HUES6 (cell line): ENCODE measurements at regions not wholly inside any gene's neighbourhood (a gene's known extent, or its start where the extent isn't known, plus 50 kb on each side); places are given as distances from the start of the nearest gene placed in this dataset.

Experiments used
- H3K27ac ChIP-seq: 2 replicates; pipeline ENCODE4 v1.7.0; 2013; ENCODE audit warnings: low read depth, mild to moderate bottlenecking, low read length, inconsistent platforms
- H3K27me3 ChIP-seq: 2 replicates; pipeline ENCODE4 v1.6.1; 2013; ENCODE audit warnings: low read length; ENCODE audit not compliant: control insufficient read depth, insufficient read depth
- H3K36me3 ChIP-seq: 2 replicates; pipeline ENCODE4 v1.6.1; 2013; ENCODE audit warnings: low read length; ENCODE audit not compliant: control insufficient read depth, insufficient read depth
- H3K4me1 ChIP-seq: 2 replicates; pipeline ENCODE4 v1.6.1; 2013; ENCODE audit warnings: low read length; ENCODE audit not compliant: control insufficient read depth, insufficient read depth
- H3K4me3 ChIP-seq: 2 replicates; pipeline ENCODE4 v1.5.1; 2013; ENCODE audit warnings: low read depth, low read length
- H3K9ac ChIP-seq: one replicate; pipeline ENCODE4 v1.6.1; 2013; ENCODE audit warnings: mild to moderate bottlenecking, low read length
- H3K9me3 ChIP-seq: 2 replicates; pipeline ENCODE4 v1.6.1; 2013; ENCODE audit warnings: low read depth, low read length; ENCODE audit not compliant: control insufficient read depth, insufficient read depth

DNA sequence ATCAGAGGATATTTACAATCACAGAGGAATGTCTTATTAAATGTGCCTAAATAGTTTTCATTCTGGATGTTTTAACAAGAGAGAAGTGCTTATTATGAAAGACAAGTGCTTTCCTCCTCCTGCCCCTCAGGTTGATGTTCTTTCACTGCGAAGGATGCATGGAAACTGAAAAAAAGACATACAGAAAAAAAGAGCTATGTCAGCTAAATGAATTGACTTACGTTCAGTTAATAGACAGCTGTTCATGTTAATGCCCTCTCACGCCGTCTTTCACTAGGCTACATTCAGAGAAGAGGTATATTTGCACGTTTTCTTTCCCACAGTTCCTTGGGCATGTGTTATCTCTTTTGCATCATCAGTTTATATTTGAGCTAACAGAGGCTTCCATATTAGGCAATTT is 821.8 kb upstream of the PCDH9 start:
- H3K9me3 ChIP-seq: peaks cover 11% of the 10 kb centered on the region
- H3K27ac ChIP-seq: no peak overlapping the region
- H3K36me3 ChIP-seq: no peaks in the 10 kb centered on the region
- no peak overlapping the region for H3K9ac ChIP-seq
- no peaks in the 10 kb centered on the region for H3K27me3 ChIP-seq
- no peaks in the 10 kb centered on the region for H3K4me1 ChIP-seq
- H3K4me3 ChIP-seq: no peak overlapping the region

DNA sequence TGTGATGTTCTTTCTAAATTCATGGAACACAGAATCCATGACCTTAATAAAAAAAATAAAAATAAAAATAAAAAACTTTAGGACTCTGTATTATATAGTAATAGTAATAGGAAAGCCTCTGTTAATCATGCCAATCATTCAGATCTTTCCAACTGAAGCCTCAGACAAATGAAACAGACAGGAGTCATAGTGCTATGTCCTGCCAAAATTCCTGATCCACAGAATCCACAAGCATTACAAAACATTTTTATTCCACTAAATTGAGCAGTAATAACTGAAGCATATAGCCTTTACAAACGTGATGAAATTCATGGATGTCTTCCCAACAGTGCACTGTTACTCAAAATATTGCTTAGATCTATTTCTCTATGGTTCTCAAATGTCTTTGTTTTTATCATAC is 820.6 kb upstream of the PCDH9 start:
- H3K4me1 ChIP-seq: no peaks in the 10 kb centered on the region
- no peak overlapping the region for H3K27ac ChIP-seq
- no peaks in the 10 kb centered on the region for H3K36me3 ChIP-seq
- no peaks in the 10 kb centered on the region for H3K9me3 ChIP-seq
- H3K4me3 ChIP-seq: no peak overlapping the region
- H3K27me3 ChIP-seq: no peaks in the 10 kb centered on the region
- no peak overlapping the region for H3K9ac ChIP-seq

DNA sequence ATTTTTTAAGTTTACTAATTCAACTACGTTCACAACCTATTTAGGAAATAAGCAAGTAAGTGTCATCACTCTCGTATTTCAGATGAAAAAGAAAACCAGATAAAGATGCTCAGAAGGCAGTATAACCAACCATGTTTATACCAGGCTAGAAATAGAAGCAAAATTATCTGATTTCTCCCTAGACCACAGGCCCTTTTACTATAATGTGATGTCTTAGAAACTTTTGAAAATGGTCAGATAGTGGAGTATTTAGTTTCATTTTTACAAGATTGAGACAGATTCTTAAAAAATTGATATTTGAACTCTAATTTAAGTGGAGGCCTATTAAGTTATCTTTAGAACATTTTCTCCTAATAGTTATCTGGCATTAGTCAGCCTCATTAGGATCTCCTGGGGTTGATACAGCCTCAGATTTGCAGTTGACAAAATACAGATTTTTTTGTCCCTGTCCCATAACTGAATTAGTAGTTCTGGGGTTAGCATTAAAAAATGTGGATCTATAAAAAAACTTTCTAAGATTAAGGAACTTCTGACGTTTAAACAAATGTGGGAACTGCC is 818.7 kb upstream of the PCDH9 start:
- Histone ChIP-seq H3K4me3 (no peak overlapping the region), H3K27ac (no peak overlapping the region), H3K27me3 (no peaks in the 10 kb centered on the region), H3K4me1 (no peaks in the 10 kb centered on the region), H3K36me3 (no peaks in the 10 kb centered on the region), H3K9ac (no peak overlapping the region), H3K9me3 (no peaks in the 10 kb centered on the region)

DNA sequence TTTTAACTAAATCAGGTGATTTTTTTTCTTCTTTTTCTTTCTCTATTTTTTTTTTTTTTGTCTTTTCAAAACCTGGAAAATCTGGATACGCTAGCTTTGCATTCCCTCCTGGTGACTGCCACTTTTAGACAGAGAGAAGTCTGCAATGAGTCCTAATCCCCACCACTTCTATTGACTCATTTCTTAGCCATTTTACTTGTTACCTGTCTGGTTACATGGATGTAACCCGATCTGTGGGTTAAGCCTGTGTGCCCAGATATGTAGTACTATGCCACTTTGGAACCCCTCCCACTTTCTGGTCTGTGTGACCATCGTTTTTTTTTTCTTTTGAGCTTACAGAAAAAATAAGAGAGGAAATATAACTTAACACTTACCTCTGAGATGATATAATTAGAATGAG is 817.8 kb upstream of the PCDH9 start:
- H3K9me3 ChIP-seq: no peaks in the 10 kb centered on the region
- no peak overlapping the region for H3K4me3 ChIP-seq
- H3K9ac ChIP-seq: no peak overlapping the region

DNA sequence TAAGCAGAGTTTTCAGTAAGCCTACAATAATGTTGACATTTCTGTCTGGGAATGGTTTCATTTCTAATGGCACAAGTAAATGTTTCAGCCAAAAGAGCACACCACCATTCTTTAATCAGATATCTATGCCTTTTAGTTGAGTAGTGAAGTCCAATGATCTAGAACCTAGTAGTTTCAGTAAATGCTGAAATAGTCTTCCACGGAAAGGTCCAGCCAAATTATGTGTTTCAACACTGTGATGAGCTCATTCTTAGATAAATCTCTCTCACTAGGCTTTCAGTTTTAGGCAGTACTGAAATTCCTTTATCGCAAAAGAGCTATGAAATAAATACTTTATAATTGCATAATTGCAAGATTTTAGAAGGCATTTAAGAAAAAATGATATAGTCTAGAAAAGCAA is 816.8 kb upstream of the PCDH9 start:
- Histone ChIP-seq H3K9me3 (no peaks in the 10 kb centered on the region), H3K9ac (no peak overlapping the region), H3K4me3 (no peak overlapping the region), H3K36me3 (no peaks in the 10 kb centered on the region), H3K27ac (no peak overlapping the region), H3K4me1 (no peaks in the 10 kb centered on the region), H3K27me3 (no peaks in the 10 kb centered on the region)

More for the DNA sequence above, 817.8 kb upstream of the PCDH9 start:
- no peaks in the 10 kb centered on the region for H3K36me3 ChIP-seq
- no peaks in the 10 kb centered on the region for H3K27me3 ChIP-seq
- H3K4me1 ChIP-seq: no peaks in the 10 kb centered on the region
- no peak overlapping the region for H3K27ac ChIP-seq

DNA sequence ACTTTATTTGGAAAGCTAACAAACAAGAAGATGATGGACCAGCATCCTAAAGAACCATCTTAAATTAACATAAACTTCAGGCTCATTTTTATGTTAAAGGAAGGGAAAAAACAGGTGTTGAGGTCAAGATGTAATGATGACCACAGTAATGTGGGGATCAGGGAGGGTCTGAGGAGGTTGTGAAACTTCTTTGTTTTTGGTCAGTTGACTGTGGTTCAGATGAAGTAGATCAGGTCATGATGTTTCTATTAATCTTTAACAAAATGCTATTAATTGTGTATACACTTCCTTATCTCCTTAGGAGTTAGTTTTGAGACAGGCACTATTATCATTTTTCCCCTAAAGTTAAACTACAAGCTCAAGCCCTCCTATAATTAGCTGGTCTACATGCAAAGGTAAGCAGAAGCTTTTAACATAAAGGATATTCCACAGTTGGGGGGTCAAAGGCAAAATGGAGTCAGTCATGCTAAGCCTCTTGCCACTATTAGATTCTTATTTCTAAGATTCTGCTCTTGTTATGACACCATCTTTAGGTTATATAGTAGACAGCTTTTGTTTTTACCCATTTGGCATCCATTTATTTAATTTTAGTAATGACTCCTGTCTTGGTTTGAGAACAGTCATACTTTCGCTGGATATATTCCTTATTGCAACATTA is 800.1 kb upstream of the PCDH9 start:
- Histone ChIP-seq H3K36me3 (no peaks in the 10 kb centered on the region), H3K4me1 (no peaks in the 10 kb centered on the region), H3K4me3 (no peak overlapping the region), H3K27me3 (no peaks in the 10 kb centered on the region), H3K27ac (no peak overlapping the region), H3K9me3 (no peaks in the 10 kb centered on the region), H3K9ac (no peak overlapping the region)

DNA sequence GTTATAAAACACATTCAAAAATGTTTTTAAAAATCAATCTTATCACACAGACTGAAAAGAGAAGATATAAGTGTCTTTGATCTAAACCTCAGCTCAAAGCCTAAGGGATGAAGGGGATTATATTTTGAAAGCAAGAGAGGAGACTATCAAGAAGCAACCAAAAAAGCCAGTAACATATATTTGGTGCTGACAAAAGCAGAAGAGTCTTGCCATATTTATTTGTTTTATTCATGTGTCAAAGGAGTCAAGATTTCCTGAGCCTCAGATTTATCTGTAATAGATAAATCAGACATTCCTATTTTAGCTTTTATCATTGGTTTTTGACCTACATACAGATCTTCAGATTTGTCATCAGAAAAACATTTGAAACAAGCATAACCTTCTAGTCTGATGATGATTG is 798.6 kb upstream of the PCDH9 start:
- H3K27me3 ChIP-seq: no peaks in the 10 kb centered on the region
- no peak overlapping the region for H3K9ac ChIP-seq
- H3K36me3 ChIP-seq: no peaks in the 10 kb centered on the region
- no peaks in the 10 kb centered on the region for H3K9me3 ChIP-seq
- H3K4me3 ChIP-seq: no peak overlapping the region
- H3K27ac ChIP-seq: no peak overlapping the region
- peaks cover 8% of the 10 kb centered on the region; the same call in 1 of the 2 replicates for H3K4me1 ChIP-seq

DNA sequence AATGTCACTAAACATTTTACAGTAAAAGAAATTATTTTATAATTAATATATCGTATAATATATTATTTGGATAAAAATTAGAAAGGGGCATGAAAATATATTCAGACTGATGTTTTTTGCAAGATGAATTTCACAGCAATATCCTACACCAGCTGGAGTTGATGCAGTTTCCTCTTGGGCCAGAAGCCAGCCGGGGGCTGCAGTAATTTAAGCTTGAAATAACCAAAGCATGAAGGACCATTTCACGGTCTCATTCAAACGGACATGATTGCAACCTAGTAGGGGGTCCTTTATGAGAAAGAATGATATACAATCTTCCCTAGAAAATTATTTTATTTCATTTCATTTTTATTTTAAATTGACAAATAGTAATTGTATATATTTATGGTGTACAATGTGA is 797.2 kb upstream of the PCDH9 start:
- no peak overlapping the region for H3K4me3 ChIP-seq
- H3K9ac ChIP-seq: no peak overlapping the region
- peaks cover 10% of the 10 kb centered on the region; the same call in 1 of the 2 replicates for H3K4me1 ChIP-seq
- no peaks in the 10 kb centered on the region for H3K27me3 ChIP-seq
- H3K36me3 ChIP-seq: no peaks in the 10 kb centered on the region
- H3K27ac ChIP-seq: no peak overlapping the region
- H3K9me3 ChIP-seq: no peaks in the 10 kb centered on the region

DNA sequence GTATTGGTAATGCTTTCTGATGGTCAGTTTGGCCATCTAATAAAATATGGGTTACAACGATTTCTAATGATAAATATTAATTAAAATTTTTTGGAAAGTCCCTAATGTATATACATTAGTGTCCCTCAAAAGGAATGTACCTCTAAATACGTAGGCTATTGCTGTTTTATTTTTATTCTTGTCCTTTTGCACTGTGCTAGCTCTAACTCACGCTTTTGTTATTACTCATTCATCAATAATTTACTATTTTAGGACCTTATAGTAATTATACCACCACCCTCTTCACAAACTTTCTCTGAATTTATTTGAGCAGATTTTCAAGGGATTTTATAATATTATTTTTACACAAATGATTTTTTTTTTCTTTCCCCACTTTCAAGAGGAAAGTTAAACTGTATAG is 795.9 kb upstream of the PCDH9 start:
- no peak overlapping the region for H3K9ac ChIP-seq
- H3K9me3 ChIP-seq: peaks cover 6% of the 10 kb centered on the region
- H3K27ac ChIP-seq: no peak overlapping the region
- peaks cover 14% of the 10 kb centered on the region; the same call in 1 of the 2 replicates for H3K4me1 ChIP-seq
- no peaks in the 10 kb centered on the region for H3K36me3 ChIP-seq
- no peaks in the 10 kb centered on the region for H3K27me3 ChIP-seq
- no peak overlapping the region for H3K4me3 ChIP-seq

DNA sequence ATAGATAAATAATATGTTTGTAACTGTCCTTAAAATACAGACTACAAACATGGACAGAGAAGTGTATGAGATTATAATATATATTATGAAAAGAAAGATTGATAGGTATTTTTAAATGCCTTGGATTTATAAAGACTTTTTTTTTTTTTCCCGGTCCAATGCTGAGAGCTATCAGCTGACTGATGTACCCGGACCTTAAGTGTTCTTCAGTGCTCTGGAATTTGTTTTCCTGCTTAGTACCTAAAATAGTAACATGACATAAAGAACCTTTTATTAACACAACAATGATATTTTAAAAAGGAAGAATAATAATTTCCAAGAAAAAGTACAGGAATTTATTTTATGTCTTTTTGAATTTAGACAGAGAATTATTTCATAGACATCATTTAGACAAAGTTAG is 795.5 kb upstream of the PCDH9 start:
- Histone ChIP-seq H3K9me3 (peaks cover 6% of the 10 kb centered on the region), H3K27me3 (no peaks in the 10 kb centered on the region), H3K27ac (no peak overlapping the region), H3K36me3 (no peaks in the 10 kb centered on the region), H3K4me1 (peaks cover 14% of the 10 kb centered on the region; the same call in 1 of the 2 replicates), H3K4me3 (no peak overlapping the region), H3K9ac (no peak overlapping the region)

DNA sequence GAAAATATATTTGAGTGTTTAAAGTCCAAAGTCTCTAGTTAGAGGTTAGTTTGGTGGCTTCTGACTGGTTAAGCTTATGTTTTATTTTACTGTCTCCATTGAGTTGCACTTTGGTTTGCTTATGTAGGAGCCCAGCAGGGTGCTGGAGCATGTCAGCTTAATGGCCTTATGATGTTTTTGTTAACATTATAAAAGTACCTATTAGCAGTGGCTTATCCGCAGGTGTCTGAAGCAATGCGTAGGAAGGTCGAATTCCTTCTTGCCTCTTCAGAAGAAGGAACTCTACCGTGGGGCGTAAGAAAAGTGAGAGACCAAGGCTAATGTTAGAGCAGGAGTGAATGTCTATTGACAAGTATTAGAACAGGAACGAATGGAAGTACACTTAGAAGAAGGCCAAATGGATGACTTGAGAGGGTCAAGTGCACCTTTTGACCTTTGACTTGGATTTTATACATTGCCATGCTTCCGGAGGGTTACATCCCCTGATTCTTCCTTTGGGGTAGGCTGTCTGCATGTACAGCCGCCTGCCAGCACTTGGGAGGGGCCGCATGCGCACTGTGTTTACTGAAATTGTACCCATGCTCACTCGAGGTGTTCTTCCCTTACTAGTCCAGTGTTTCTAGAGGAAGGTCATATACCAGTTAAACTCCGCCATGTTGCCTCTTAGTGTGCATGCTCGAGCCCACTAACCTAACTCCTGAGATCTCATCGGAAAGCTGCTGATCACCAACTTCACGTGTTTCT is 793.9 kb upstream of the PCDH9 start:
- Histone ChIP-seq H3K27me3 (no peaks in the 10 kb centered on the region), H3K4me3 (no peak overlapping the region), H3K27ac (no peak overlapping the region), H3K36me3 (no peaks in the 10 kb centered on the region), H3K9me3 (peaks cover 6% of the 10 kb centered on the region), H3K9ac (no peak overlapping the region), H3K4me1 (peaks cover 14% of the 10 kb centered on the region; the same call in 1 of the 2 replicates)
